CD4-positive, alpha-beta T cell treated with Interleukin-21 for 1 hour (primary cell): ENCODE measurements at regions not wholly inside any gene's neighbourhood (a gene's known extent, or its start where the extent isn't known, plus 50 kb on each side); places are given as distances from the start of the nearest gene placed in this dataset.
"Not testable (repeated sequence)": the region's sequence is repeated elsewhere in the genome, so short reads cannot be mapped to it uniquely, and the experiment has no call there.

ENCODE experiments used
- DNase-seq: peaks from one replicate; pipeline ENCODE4 v3.0.0-alpha.2; 2020

DNA sequence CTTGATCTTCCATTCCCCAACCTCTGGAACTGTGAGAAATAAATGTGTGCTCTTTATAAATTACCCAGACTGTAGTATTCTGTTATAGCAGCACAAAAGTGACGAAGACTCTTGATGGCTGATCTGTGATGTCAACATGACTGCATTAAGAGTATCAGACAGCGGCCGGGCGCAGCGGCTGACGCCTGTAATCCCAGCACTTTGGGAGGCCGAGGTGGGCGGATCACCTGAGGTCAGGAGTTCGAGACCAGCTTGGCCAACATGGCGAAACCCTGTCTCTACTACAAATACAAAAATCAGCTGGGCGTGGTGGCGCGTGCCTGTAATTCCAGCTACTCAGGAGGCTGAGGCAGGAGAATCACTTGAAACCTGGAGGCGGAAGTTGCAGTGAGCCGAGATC is 56.3 kb upstream of the ARL4C start:
- not testable (repeated sequence) for DNase-seq

- peak; percentile 68 for DNase-seq
Observed at GRCh38 chr2:234550511-234551107, 53.7 kb upstream of the ARL4C start.

DNA sequence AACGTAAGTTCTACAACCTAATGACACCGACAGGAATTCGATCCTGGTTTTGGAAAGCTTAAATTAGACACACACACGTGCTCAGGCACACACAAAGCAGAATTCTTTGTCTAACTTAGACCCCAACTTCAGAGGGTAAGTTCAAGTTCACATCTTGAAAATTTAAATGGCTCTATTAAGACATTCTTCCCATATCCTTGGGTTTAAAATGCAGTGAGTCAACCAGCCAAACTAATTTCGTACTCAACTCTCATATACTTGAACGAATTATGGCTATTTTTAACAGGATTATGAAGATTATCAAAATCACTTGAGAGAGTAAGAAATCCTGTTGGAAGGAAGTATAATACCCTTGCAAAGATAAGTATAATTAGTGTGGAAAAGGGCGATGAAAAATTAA is 53.2 kb upstream of the ARL4C start:
- DNase-seq: no peak

DNA sequence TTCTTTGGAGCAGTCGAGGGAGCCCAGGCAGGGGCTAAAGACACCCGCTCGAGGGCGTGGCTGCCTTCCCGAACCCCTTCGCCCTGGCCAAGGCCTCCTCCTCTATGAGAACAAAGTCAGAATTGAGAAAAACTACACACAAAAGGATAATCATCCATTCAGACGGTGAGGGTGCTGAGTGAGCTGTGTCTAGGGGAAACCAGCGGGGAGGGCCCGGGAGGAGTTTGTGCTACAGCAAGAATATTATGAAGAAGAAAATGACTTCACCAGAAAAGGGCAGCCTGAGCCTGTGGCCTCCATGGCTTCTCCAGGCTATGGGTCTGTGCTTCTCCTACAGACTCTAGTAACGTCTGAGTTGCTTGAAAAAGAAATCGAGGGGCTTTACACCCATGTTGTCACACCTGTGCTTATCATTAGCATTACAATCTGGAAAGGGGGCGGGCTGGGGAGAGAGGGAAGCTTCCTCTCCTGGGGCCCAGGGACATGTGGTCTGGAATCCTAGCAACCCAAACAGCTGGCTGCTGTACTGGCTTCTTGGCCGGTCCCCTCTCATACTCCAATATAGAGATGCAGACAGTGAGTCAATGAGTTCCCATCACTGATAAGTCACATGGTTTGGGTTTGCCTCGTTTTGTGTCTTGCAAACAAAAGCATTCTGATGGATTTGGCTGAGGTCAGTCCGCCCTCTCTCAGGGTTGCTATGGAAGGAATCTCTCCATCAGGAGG is 52.0 kb upstream of the ARL4C start:
- no peak for DNase-seq

GRCh38 chr2:234546770-234547169 is 49.9 kb upstream of the ARL4C start:
- no peak for DNase-seq
